ENCODE measurements at regions not wholly inside any gene's neighbourhood (a gene's known extent, or its start where the extent isn't known, plus 50 kb on each side); places are given as distances from the start of the nearest gene placed in this dataset.

DNA sequence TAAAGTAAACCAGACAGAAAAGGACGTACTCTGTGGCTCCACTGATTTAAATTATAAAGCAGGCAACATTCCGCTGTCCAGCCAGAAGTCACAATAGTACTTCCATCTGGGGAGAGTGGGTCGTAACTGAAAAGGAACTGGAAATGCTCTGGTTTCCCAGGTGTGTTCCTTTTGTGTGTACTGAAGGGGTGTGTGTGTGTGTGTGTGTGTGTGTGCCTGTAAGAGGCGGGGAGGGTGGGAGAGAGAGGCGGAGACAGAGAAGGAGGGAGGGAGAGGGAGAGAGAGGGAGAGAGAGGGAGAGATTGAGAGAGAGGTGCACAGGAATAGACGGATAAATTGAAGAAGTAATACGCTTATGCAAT lies 178.4 kb upstream of the ZNF184 start (continued):
- TF ChIP-seq NR2F6 (IDR thresholded peaks at IDR 0.05): no peak
- no peak for TF ChIP-seq NR2F6 (CRISPR knock-in tag; IDR thresholded peaks at IDR 0.05)
- TF ChIP-seq ZNF747 (CRISPR knock-in tag; IDR thresholded peaks at IDR 0.05; ENCODE audit: borderline replicate concordance): no peak
- TF ChIP-seq ZFP90 (CRISPR knock-in tag; IDR thresholded peaks at IDR 0.05; ENCODE audit: borderline replicate concordance): 0 out of 2 replicates have a peak, but pooled peaks have one; percentile 24
- peak; percentile 44 for TF ChIP-seq PCBP2 (optimal IDR thresholded peaks at IDR 0.05; ENCODE audit: low read depth, low read length, poor library complexity, severe bottlenecking)
- no peak for TF ChIP-seq REPIN1 (CRISPR knock-in tag; IDR thresholded peaks at IDR 0.05; ENCODE audit: borderline replicate concordance, low read depth)
- TF ChIP-seq, protein P1, sequence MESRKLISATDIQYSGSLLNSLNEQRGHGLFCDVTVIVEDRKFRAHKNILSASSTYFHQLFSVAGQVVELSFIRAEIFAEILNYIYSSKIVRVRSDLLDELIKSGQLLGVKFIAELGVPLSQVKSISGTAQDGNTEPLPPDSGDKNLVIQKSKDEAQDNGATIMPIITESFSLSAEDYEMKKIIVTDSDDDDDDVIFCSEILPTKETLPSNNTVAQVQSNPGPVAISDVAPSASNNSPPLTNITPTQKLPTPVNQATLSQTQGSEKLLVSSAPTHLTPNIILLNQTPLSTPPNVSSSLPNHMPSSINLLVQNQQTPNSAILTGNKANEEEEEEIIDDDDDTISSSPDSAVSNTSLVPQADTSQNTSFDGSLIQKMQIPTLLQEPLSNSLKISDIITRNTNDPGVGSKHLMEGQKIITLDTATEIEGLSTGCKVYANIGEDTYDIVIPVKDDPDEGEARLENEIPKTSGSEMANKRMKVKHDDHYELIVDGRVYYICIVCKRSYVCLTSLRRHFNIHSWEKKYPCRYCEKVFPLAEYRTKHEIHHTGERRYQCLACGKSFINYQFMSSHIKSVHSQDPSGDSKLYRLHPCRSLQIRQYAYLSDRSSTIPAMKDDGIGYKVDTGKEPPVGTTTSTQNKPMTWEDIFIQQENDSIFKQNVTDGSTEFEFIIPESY (CRISPR knock-in tag; IDR thresholded peaks at IDR 0.05): no peak
- TF ChIP-seq TAF15 (IDR thresholded peaks at IDR 0.05; ENCODE audit: low read depth, low read length, poor library complexity, severe bottlenecking): no peak

DNA sequence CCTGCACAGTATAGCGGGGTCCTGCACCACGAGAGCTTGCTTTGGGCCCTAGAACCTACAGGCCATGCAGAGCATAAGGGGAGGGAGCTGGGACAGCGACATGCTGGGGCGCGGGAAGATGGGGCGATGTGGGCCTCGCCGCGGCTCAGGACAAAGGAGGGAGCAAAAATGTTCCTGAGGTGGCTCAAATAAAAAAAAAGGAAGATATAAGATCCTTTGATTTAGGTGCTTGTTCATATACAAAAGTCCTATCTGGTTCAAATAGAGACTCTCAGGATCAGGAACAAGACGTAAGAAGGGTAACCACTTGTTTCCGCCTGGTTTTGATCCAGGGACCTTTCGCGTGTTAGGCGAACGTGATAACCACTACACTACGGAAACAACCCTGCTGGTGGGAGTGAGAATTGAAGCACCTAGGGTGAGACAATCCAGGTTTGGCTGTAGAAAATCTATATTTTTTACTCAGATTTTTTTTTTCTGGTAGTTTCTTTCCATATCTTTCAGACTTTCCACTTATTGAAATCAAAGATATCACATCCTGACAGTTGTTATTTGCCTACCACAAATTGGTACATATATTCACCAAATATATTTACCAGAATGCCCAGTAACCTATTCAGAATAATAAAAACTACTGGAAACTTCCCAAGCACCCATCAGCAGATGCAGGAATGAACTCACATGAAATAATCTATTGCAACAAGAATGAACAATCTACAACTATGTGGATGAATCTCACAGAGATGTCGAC lies 177.9 kb upstream of the ZNF184 start:
- no TSS peak for BruUV-seq (replicated peaks)
- Histone ChIP-seq H2AFZ (ENCODE audit: low read length) (no peak overlapping the region), H3K79me2 (ENCODE audit: insufficient read depth, low read length) (no peaks in the 10 kb centered on the region), H4K20me1 (ENCODE audit: insufficient read depth, low read length) (no peaks in the 10 kb centered on the region), H3K27ac (ENCODE audit: extremely low read length, insufficient read depth, low read length) (no peak overlapping the region), H3K4me1 (ENCODE audit: insufficient read depth, low read length) (peaks cover 19% of the 10 kb centered on the region), H3K27me3 (ENCODE audit: control insufficient read depth in 1 of 2, insufficient read depth in 2 of 2, low read length in 2 of 2) (no peaks in the 10 kb centered on the region), H3K9me3 (ENCODE audit: low read length) (no peaks in the 10 kb centered on the region), H3K4me2 (ENCODE audit: low read depth, low read length) (peak overlapping the region; percentile 75), H3K9ac (ENCODE audit: insufficient read depth, low read depth, low read length) (0 out of 2 replicates have a peak overlapping the region, but pooled peaks have one; percentile 12), H3K4me3 (replicated peaks in 1 of 3; ENCODE audit: insufficient read depth in 1 of 3, low read depth in 2 of 3, low read length in 3 of 3) (peak overlapping the region; percentile 51 to 54 (median 51)), H3K36me3 (replicated peaks in 1 of 2; ENCODE audit: control insufficient read depth in 1 of 2, insufficient read depth in 2 of 2, low read length in 2 of 2) (no peaks in the 10 kb centered on the region)
- POLR2A ChIA-PET: no interaction called here
- intact Hi-C loops (cut with micrococcal nuclease; ENCODE audit: unreplicated experiment): no loop called here
- in situ Hi-C loops (cut with HindIII; ENCODE audit: extremely low pct_ligation_motif_present, low pct_unique_long_range_greater_than_20kb): no loop called here
- 48% methylated on average over 17 of the region's 17 CpGs for WGBS (ENCODE audit: low lambda C conversion rate)
- DNase-seq (ENCODE audit: low spot score) (peak; percentile 81), FAIRE-seq (peak; percentile 86), ATAC-seq (peak; percentile 94)
- CTCF ChIA-PET (ENCODE audit: low intra/inter-chr PET ratio, low total read pairs): no interaction called here
- TF ChIP-seq, protein P2, sequence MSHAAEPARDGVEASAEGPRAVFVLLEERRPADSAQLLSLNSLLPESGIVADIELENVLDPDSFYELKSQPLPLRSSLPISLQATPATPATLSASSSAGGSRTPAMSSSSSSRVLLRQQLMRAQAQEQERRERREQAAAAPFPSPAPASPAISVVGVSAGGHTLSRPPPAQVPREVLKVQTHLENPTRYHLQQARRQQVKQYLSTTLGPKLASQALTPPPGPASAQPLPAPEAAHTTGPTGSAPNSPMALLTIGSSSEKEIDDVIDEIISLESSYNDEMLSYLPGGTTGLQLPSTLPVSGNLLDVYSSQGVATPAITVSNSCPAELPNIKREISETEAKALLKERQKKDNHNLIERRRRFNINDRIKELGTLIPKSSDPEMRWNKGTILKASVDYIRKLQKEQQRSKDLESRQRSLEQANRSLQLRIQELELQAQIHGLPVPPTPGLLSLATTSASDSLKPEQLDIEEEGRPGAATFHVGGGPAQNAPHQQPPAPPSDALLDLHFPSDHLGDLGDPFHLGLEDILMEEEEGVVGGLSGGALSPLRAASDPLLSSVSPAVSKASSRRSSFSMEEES (CRISPR knock-in tag; IDR thresholded peaks at IDR 0.05): 0 out of 2 replicates have a peak, but pooled peaks have one; percentile 51
- TF ChIP-seq, protein P3, sequence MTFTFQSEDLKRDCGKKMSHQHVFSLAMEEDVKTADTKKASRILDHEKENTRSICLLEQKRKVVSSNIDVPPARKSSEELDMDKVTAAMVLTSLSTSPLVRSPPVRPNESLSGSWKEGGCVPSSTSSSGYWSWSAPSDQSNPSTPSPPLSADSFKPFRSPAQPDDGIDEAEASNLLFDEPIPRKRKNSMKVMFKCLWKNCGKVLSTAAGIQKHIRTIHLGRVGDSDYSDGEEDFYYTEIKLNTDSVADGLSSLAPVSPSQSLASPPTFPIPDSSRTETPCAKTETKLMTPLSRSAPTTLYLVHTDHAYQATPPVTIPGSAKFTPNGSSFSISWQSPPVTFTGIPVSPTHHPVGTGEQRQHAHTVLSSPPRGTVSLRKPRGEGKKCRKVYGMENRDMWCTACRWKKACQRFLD (CRISPR knock-in tag; IDR thresholded peaks at IDR 0.05; ENCODE audit: borderline replicate concordance): no peak
- TF ChIP-seq ZNF788 (CRISPR knock-in tag; IDR thresholded peaks at IDR 0.05; ENCODE audit: borderline replicate concordance) (peak; percentile 32; the same call in 1 of the 2 replicates), ZNF136 (CRISPR knock-in tag; IDR thresholded peaks at IDR 0.05; ENCODE audit: low read depth) (0 out of 2 replicates have a peak, but pooled peaks have one; percentile 29), KDM1A (CRISPR knock-in tag; IDR thresholded peaks at IDR 0.05) (0 out of 2 replicates have a peak, but pooled peaks have one; percentile 28), SAP130 (CRISPR knock-in tag; IDR thresholded peaks at IDR 0.05; ENCODE audit: low read depth) (peak; percentile 61)
- TF ChIP-seq, protein P4, sequence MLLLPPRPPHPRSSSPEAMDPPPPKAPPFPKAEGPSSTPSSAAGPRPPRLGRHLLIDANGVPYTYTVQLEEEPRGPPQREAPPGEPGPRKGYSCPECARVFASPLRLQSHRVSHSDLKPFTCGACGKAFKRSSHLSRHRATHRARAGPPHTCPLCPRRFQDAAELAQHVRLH (CRISPR knock-in tag; IDR thresholded peaks at IDR 0.05; ENCODE audit: borderline replicate concordance, low read depth): peak; percentile 70; the same call in 1 of the 2 replicates

Data from HepG2 (cell line).